SK-N-SH treated with all-trans-retinoic acid at 6 μM for 48 hours (cell line): ENCODE measurements at regions not wholly inside any gene's neighbourhood (a gene's known extent, or its start where the extent isn't known, plus 50 kb on each side); places are given as distances from the start of the nearest gene placed in this dataset.

Source experiments
- ARNTL ChIP-seq: fragments of 450-650 bp; formaldehyde crosslinking; IDR thresholded peaks from 2 replicates; pipeline ENCODE4 v1.5.0; 2020; ENCODE audit warnings: low read depth, mild to moderate bottlenecking, moderate library complexity, borderline replicate concordance
- BACH2 ChIP-seq: fragments of 250-450 bp; sonication (Bioruptor Pico); IDR thresholded peaks from 2 replicates; pipeline ENCODE4 v1.9.0; 2021; ENCODE audit warnings: mild to moderate bottlenecking, borderline replicate concordance
- CSDC2 ChIP-seq: fragments of 250-450 bp; sonication (Bioruptor Pico); IDR thresholded peaks from 2 replicates; pipeline ENCODE4 v1.5.0; 2020; ENCODE audit warnings: mild to moderate bottlenecking, moderate library complexity
- GLIS3 ChIP-seq: fragments of 250-450 bp; sonication (Bioruptor Pico); IDR thresholded peaks from 2 replicates; pipeline ENCODE4 v1.5.0; 2020; ENCODE audit warnings: mild to moderate bottlenecking, moderate library complexity
- OSR1 ChIP-seq: fragments of 250-450 bp; sonication (Bioruptor Pico); IDR thresholded peaks from 2 replicates; pipeline ENCODE4 v1.8.0; 2022; ENCODE audit warnings: moderate library complexity, mild to moderate bottlenecking, inconsistent platforms
- PPARA ChIP-seq: fragments of 250-450 bp; sonication (Bioruptor Pico); IDR thresholded peaks from 2 replicates; pipeline ENCODE4 v1.5.0; 2020; ENCODE audit warnings: mild to moderate bottlenecking, borderline replicate concordance
- RARB ChIP-seq: fragments of 250-450 bp; sonication (Bioruptor Pico); IDR thresholded peaks from 2 replicates; pipeline ENCODE4 v1.8.0; 2021; ENCODE audit warnings: mild to moderate bottlenecking, moderate library complexity
- SNAI2 ChIP-seq: fragments of 250-450 bp; sonication (Bioruptor Pico); IDR thresholded peaks from 2 replicates; pipeline ENCODE4 v1.5.0; 2020; ENCODE audit warnings: mild to moderate bottlenecking, moderate library complexity
- ZC3H10 ChIP-seq: fragments of 250-450 bp; sonication (Bioruptor Pico); IDR thresholded peaks from 2 replicates; pipeline ENCODE4 v1.5.1; 2021; ENCODE audit warnings: mild to moderate bottlenecking, moderate library complexity
- ZNF8 ChIP-seq: fragments of 450-650 bp; formaldehyde crosslinking; IDR thresholded peaks from 2 replicates; pipeline ENCODE4 v1.5.0; 2020; ENCODE audit warnings: mild to moderate bottlenecking, moderate library complexity
- TF ChIP-seq, protein P1 (sequence below): fragments of 250-450 bp; sonication (Bioruptor Pico); IDR thresholded peaks from 2 replicates; pipeline ENCODE4 v1.8.0; 2021; ENCODE audit warnings: low read depth, mild to moderate bottlenecking, moderate library complexity, borderline replicate concordance
- TF ChIP-seq, protein P2 (sequence below): fragments of 250-450 bp; sonication (Bioruptor Pico); IDR thresholded peaks from 2 replicates; pipeline ENCODE4 v1.8.0; 2020; ENCODE audit warnings: mild to moderate bottlenecking, moderate library complexity, borderline replicate concordance
- TF ChIP-seq, protein P3 (sequence below): fragments of 250-450 bp; sonication (Bioruptor Pico); IDR thresholded peaks from 2 replicates; pipeline ENCODE4 v1.5.1; 2020; ENCODE audit warnings: low read depth, mild to moderate bottlenecking, moderate library complexity

DNA sequence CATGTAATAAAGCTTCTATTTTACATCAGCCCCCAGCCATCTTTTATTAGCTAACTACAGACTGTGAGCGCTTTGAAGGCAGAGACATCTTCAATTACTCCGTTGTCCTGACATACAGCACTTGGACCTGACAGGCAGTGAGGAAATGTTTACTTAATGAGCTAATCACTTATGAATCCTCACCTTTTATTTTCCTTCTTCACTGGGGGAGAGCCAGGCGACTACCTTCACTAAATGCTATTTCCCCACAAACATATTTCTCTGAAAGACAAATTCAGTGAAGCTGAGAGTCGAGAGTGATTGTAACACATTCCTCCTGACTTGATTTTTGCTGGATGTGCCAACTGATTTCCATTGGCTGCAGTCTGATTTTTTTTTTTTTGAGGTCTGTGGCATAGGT lies 192.1 kb upstream of the CLINT1 start:
- TF ChIP-seq OSR1 (CRISPR knock-in tag) (no peak), ARNTL (CRISPR knock-in tag) (no peak), ZC3H10 (CRISPR knock-in tag) (no peak), GLIS3 (CRISPR knock-in tag) (no peak), PPARA (no peak), BACH2 (no peak), CSDC2 (CRISPR knock-in tag) (no peak), RARB (CRISPR knock-in tag) (no peak), SNAI2 (no peak), ZNF8 (CRISPR knock-in tag) (no peak)
- TF ChIP-seq, protein P1, sequence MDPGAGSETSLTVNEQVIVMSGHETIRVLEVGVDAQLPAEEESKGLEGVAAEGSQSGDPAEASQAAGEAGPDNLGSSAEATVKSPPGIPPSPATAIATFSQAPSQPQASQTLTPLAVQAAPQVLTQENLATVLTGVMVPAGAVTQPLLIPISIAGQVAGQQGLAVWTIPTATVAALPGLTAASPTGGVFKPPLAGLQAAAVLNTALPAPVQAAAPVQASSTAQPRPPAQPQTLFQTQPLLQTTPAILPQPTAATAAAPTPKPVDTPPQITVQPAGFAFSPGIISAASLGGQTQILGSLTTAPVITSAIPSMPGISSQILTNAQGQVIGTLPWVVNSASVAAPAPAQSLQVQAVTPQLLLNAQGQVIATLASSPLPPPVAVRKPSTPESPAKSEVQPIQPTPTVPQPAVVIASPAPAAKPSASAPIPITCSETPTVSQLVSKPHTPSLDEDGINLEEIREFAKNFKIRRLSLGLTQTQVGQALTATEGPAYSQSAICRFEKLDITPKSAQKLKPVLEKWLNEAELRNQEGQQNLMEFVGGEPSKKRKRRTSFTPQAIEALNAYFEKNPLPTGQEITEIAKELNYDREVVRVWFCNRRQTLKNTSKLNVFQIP: no peak
- TF ChIP-seq, protein P2, sequence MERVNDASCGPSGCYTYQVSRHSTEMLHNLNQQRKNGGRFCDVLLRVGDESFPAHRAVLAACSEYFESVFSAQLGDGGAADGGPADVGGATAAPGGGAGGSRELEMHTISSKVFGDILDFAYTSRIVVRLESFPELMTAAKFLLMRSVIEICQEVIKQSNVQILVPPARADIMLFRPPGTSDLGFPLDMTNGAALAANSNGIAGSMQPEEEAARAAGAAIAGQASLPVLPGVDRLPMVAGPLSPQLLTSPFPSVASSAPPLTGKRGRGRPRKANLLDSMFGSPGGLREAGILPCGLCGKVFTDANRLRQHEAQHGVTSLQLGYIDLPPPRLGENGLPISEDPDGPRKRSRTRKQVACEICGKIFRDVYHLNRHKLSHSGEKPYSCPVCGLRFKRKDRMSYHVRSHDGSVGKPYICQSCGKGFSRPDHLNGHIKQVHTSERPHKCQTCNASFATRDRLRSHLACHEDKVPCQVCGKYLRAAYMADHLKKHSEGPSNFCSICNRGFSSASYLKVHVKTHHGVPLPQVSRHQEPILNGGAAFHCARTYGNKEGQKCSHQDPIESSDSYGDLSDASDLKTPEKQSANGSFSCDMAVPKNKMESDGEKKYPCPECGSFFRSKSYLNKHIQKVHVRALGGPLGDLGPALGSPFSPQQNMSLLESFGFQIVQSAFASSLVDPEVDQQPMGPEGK: no peak
- TF ChIP-seq, protein P3, sequence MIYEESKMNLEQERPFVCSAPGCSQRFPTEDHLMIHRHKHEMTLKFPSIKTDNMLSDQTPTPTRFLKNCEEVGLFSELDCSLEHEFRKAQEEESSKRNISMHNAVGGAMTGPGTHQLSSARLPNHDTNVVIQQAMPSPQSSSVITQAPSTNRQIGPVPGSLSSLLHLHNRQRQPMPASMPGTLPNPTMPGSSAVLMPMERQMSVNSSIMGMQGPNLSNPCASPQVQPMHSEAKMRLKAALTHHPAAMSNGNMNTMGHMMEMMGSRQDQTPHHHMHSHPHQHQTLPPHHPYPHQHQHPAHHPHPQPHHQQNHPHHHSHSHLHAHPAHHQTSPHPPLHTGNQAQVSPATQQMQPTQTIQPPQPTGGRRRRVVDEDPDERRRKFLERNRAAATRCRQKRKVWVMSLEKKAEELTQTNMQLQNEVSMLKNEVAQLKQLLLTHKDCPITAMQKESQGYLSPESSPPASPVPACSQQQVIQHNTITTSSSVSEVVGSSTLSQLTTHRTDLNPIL (CRISPR knock-in tag): no peak
